ENCODE measurements at regions not wholly inside any gene's neighbourhood (a gene's known extent, or its start where the extent isn't known, plus 50 kb on each side); places are given as distances from the start of the nearest gene placed in this dataset.

DNA sequence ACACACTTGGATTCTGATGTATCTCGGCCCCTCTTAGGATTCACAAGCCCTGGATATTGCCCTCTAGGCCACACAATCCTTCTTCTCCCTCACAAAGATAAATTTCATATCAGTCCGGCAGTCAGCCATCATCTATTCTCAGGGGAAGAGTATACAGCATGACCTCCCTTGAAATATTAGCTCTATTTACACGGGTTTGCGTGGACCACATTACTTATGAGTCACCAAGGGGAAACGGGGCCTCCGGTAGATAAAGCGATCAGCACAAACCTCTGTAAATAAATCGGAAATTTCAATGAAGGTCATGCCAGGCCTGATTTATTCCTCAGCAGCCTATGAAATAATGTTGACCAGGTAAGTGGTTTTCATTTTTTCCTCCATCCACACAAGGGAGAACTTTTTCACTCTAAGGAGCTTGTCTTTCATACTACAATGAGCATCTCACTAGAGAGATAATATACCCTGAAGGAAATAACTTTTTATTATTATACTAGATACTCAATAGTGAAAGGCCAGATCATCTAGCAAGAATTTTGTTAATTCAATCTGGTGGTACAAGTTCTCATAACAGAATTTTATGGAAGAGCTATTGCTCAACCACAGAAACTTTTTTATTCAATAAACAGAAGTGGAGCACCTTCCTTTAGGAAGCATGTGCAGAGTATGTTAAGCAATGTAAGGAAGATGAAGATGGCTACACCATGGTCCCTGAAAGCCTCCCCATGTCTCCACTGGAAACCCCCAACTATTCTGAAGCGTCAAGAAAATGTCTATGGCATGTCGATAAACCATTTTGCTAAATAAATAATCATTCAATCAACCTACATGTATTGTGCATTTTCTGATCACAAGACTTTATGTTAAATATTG is 125.2 kb upstream of the PIK3C3 start:
- no peak for DNase-seq

DNA sequence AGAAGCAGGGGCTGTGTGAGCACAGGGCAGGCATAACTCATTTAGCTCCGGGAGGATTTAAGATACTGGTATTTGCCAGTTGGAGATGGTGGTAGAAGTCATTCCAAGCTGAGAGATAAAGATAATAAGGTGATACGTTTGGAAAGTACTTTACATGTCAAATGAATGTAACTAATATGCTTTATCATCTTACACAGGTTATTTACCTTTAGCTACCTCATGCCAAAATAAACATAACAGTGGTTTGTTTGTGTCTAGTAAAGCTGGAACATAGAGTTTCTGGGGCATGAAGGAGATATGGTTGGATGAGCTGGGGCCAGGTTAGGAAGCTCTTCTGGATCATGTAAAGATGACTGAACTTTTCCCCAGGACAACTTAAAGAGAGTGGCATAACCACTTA is 126.9 kb upstream of the PIK3C3 start:
- no peak for DNase-seq

DNA sequence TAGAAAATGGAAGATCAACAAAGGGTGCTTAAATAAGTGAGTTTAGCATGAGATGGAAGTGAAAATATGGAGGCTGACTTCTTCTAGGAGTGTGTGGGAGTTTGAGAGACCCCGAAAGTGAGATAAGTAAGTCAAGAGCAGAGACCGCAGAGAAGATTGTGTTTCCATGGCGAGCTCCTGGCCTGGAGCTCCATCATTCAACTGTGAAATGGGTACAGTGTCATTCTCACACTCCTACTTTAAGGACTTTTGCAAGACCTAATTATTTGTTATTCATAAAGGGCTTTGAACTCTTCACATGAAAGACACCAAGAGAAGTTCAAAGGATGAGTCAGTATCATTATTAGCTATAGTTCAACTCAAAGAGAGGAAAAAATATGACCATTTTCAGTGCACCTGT is 134.2 kb upstream of the PIK3C3 start:
- DNase-seq: no peak

DNA sequence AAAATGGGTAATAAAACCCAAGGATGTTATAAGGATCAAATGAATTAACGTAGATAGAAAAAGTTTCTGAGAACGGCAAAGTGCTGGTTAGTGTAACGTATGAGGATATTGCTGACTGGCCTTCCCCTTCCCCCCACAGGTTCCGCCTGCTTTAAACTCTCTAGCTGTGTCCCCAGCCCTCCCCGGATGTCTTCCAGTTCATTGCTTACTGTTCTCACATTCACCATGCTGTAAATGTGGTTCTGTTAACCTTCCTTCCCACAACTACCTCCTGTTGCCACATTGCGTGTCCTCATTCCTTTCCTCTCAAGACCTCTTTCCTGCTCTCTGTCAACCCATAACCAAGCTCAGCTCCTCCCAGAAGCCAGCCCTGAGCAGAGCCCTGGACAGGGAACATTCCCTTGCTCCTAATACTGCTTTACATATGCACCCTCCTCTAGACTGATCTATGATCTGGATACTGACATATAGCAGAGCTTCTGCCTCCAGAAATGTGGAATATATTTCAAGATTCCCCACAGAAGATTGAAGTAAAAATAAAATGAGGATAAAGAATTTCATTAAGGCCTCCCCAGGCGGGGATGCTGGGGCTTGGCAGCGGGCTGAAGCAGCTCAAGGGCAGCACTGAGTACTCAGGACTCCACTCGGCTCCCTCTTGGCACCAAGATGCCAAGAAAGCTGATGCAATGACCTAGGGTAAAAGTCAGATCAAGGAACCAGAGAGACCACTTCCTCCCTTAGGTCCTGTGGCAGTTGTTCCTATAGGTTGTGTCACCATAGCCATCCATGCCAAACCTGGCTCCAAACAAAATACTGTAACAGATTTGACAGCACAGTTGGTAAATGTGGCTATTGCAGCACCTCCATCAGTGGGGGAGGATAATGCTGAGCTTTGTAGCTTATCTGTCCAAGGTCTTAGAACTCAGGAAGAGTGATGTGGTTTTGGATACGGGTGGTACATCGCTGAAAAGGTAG is 136.4 kb upstream of the PIK3C3 start:
- no peak for DNase-seq

DNA sequence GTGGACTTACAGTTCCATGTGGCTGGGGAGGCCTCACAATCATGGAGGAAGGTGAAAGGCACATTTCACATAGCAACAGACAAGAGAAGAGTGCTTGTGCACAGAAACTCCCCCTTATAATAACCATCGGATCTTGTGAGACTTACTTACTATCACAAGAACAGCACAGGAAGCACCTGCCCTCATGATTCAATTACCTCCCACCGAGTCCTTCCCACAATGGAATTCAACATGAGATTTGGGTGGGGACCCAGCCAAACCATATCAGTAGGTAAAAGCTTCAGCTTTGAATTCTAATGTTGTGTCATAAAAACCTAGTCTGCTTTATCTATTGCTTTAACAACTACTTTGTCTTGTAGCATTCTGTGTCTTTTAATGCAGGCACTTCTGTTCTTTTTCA is 140.4 kb upstream of the PIK3C3 start:
- no peak for DNase-seq

DNA sequence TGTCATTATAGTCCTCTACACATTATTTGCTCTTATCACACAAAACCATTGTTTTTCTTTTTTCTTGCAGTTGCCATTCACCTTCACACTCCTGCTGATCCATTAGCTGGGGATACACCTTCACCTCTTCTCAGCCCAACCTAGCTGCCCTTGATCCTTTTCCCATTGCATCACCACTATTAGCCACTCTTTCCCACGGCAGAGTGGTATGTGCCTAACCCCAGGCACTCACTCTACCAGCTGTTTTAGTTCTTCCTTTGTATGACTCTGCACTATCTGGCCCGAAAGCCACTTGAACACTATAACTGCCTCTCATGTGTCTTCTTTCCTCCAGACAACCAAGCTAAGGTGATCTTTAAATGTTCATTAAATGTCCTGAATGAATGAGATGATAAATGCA is 145.4 kb upstream of the PIK3C3 start:
- DNase-seq: no peak

DNA sequence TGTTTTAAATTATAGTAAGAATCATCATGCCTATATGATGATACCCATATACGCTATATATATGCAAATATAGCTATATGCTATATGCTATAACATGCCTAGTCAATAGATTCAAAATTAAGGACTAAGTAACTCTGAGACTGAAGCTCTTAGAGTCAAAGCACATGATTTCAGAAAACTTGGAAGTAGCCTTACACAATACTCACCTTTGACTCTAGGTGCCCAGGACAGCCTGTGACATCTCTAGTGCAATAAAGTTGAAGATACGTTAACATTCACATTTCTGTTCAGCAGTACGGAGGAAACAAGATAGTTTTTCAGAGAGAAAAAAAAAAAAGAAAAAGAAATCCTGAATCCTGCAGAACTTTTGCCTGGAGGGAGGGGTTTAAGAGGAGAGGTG is 149.7 kb upstream of the PIK3C3 start:
- DNase-seq: no peak

DNA sequence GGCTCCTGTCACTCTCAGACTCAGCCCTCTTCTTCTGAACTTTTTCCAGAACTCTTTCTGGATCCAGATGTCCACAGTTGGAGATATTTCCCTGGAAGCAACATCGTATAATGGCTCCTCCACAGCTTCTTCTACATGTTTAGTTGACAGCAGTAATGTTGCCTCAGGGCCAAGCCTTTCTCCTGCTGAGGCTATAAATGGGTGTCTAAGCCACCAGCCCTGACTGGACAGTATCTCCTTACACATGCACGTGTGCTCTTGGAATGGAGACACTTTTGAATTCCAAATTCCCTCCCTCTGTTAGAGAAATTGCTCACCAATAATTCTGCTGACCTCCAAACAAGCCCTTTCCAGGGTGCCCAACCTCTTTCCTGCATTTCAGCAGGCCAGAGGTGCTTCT is 156.2 kb upstream of the PIK3C3 start:
- no peak for DNase-seq

DNA sequence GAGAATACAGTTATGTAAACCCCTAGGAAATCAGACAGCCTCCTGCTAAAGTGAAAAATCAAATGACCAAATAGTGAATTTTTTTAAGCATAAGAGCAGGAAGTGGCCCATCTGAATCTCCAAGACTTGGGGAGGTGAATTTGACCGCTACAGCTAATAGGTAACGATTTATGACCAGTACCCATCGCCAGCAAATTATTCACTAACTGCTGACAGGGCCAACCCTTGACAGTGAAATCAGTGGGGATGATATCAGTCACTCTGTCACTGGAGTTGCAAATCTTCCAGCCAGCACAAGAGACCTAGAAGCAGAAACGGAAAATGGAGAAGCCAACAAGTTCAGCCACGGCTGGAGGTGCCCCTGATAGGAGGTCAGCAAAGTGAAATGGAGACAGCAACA is 164.3 kb upstream of the PIK3C3 start:
- DNase-seq: no peak

DNA sequence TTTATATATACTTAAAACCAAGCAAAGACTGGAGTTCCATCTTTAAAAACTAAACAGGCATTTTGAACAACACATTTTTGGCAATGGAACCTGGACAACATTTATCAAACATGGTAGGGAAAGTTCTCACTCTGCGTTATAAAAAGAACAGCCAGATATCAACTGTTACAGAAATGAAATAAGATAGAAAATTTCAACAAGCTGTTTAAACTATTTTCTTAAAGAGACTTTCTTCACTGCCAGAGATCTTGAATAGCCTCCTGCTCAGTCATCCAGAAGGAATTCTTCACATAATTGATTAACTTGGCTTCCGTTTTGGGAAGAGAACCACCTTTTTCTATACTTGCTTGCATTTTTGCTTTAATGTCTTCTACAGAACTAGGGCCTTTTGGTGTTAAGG is 166.0 kb upstream of the PIK3C3 start:
- DNase-seq: no peak

DNA sequence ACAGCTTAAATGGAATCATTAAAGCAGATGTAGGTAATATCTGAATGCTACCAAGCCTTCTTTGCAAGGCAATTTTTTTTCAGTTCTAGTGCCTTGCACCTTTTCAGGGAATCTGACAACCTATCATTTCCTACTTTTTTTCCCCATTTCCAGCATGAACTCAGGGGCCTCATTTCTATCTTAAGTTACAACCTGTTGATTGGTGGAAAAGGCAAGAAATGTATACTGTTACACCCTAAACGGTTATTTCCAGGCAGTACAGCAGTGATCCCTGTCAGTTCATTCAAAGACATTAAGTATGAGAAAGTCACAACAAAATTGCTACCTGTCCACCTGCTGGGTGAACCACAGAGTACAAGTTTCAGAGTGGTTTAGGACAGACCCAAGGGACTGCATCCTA is 171.2 kb upstream of the PIK3C3 start:
- DNase-seq: no peak

DNA sequence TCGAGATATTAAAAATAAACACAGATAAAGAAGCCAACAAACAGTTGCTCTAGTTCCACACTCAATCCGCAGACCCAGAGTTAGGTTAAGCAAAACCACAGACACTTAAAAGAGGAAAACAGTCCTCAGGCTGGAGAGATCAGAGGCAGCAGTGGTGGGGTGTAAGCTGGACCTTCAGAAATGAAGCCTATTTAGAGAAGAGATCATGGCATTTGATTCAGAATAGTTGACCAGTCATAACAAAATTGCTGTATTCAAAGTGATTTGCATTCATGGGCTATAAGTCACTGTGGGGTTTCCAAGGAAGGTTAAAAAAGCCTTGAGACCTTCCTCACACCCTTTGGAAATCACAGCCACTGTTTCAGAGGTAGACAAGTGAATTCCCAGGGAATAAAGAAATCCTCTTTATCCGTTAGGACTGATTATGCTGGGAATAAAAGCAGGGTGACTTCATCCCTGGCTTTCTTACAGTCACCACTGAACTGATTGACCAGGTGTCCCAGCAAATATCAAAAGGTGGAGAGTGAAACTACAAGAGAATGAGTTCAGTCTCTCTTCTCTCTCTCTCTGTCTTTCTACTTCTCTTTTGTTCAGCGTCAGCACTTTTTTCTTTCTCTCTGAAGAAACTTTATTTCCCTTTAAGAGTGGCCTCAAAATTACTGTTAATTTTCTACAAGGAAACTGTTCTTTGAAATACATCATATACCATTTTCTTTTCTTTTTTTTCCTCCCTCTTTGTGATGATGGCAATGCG is 171.8 kb upstream of the PIK3C3 start:
- DNase-seq: no peak

DNA sequence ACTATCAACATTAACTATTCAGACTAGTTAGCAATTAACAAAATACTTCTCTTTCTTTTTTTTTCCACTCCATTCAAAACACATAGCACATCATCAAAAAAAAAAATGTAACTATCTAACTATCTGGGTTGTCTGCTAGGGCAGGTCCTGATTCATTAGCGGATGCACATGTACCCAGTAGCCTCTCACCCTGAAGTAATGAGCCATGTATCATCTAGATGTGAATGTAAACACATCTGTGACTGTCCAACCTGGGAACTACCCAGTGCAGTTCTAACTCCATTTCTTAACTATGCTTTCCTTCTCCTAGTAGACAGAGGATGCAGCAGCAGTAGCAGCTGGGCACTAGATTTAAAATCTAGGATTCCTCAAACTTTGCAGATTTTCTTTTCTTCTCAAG is 183.1 kb upstream of the PIK3C3 start:
- DNase-seq: no peak

DNA sequence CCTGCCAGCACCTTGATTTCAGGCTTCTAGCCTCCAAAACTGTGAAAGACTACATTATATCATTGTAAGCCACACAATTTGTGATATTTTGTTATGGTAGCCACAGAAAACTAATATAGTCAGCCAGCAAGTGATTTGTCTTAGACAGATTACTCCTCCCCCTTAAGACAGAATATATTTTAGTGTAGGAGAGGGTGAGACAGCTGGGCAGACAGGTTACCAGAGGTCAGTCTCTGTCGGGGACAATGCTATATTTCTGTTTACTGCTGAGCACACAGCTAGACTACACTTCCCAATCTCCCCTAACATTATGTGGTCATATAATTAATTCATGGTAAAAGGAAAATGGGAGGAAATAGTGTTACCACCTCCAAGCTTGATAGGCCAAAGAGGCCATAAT is 185.8 kb upstream of the PIK3C3 start:
- no peak for DNase-seq

DNA sequence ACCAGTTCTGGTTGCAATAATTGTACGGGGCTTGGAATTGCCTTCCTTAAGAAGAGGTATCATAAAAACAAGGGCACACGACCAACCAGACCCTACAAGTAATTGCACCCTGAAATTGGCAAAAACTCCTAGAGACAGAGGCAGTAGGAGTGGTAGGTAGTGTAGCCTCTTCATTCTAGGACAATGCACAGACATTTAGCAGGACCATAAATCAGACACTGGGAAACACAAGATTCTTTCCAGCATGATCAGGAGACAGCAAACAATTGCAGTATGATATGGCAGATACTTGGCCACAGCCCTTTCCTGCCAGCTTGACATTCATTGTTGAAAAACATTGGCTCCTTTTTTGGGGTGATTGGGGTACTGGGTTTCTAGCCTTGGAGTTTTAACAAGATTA is 186.6 kb upstream of the PIK3C3 start:
- no peak for DNase-seq

DNA sequence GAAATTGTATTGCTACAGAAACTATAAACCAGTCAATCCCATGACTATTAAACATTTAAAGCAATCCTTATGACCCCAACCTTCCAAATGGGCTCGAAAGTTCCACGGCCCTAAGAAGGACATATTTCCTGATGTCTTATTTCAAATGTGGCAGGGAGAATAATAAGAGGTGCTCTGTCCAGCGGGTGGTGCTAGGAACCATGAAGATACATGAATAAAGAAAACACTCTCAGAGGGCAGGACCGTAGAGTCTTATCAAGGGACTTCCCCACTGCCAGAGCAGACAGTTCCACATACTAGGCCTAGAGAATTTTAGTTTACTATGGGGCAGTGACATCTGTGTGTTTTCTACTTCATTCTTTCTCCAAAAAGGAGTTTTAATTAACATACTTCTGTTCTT is 187.1 kb upstream of the PIK3C3 start:
- DNase-seq: no peak

DNA sequence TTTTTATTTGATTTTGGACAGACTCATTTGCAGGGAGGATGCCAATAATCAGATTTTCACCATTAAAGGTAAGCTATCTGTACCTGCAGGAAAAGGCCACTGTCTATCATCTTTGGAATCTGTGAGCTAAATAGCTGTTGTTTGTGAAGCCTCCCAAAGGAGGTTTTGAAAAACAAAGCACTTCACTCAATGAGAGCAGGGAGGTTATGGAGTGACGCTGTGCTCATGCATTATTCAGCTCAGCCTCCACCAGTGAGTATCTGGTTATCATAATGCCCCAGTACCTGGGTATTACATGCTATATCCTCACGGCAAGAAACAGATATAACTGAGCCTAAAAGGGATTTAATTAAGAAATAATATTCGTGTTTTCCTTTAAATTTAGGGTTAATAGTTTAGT is 189.6 kb upstream of the PIK3C3 start:
- DNase-seq: no peak

DNA sequence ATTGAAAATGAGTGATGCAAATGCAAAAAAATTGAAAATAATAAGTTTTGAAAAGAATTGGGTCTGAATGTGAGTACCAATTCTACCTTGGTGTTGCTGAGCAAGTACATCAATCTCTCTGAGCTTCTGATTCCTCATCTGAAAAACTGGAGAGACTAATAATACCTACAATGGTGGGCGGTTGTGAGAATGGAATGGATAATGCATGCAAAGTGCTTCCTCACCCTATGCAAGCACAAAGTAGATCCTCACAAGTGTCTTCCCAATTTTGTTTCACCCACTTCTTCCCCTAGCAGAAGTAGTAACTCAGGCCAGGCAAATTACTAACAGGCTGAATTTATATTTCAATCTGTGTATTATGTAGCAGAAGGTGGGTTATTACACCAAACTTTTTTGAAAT is 191.7 kb upstream of the PIK3C3 start:
- DNase-seq: no peak

DNA sequence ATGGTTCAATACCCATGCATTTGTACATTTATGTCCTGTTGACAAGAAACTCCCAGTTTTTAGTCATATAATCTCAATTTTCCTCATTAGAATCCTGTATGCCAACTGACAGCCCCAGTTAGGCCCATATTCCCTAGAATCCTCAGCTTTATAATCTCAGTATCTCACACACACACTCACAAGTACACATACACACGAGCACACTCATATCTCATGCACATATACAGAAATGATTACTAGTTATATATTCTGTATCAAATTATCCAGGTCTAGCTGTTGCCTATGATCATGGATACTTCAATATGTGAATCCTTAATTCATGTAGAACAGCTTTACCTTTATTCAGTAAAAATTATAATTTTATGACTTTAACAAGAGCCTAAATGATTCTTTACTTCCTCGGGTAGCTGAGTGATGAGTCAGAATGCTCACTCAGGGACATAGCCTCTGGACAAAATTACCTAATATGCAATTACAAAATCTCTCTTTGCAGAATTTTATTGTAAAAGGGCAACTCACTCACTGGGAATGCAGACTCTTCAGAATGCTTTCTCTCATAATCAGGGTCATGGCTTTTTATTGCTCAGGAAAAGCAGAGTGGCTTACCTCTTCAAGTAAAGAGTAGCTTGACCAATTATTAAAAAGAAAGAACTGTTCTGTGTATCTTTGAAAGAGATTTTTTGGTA is 193.6 kb upstream of the PIK3C3 start:
- DNase-seq: no peak

DNA sequence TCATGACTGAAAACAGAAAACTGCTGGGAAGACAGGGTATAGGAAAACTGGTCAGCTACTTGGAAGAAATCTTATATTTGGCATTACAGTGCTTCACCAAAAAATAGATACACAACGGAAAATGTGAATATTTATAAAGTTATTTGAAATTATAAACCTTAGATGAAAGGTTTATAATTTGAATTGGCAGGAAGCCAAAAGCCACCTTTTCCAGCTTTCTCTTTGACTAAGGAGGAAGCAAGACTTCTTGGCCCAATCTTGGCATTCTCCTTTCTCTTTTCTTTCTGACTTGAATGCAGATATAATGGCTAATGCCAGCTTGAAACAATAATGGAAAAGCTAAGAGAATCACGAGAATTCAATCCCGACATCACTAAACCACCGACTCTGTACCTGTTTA is 196.5 kb upstream of the PIK3C3 start:
- DNase-seq: no peak

DNA sequence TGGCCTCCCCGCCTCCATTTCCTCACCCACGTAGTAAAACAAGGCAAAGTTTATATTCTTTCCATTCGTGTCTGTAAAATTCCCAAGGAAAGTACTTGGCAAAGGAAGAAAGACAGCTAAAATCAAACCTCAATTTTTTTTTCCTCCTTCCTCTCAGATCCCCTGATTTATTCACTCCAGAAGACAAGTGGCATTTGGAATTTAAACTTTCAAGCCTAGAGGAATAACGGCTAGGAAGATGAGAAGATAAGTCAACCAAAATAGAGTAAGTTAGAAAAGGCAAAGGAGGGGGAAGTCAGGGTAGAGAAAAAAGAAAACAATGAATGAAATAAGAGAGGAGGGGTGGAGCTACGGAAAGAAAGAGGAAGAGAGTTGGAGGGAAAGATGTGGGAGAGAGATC is 198.9 kb upstream of the PIK3C3 start:
- DNase-seq: no peak

DNA sequence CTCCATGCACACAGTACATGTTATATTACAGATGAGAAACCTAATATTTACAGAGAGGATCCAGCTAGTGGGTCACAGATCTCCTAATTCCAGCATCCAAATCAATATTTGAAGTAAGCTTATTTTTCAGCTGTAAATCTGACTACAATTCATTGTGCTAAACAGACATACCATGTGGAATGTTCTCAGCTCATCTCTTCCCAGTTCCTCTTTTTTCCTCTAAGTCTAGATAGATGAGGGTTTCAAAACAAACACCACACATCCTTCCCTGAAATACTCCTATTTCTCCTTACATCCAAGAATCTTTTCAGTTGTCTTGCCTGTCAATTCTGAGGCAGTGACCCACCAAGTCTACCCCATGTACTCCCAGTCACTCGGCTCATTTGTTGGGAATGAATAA is 200.7 kb upstream of the PIK3C3 start:
- DNase-seq: no peak

DNA sequence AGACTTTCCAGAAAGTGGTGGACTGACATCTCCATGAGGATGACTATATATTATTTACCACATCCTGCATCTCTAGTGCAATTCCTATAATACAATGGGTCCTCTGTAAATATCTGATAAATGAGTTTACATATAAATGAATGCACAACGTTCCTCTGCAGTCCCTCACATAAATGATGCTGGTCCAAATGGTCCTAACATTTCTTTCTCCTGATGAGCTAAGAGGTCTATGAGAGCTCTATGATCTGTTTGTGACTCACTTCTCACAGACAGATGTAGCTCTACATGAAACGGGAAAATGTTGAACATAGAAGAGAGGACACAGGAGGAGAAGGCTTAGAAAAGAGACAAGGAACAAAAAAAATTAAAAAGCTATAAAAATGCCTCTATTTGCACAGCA is 201.2 kb upstream of the PIK3C3 start:
- DNase-seq: no peak

Measured in CD4-positive, alpha-beta T cell treated with Interleukin-17A for 1 hour (primary cell).